K562 (cell line): ENCODE measurements at regions not wholly inside any gene's neighbourhood (a gene's known extent, or its start where the extent isn't known, plus 50 kb on each side); places are given as distances from the start of the nearest gene placed in this dataset.

Experiments used
- ATAC-seq: fragments of 200-7000 bp; cut with Tn5 transposase; 3 replicates; pipeline ENCODE4 v1.9.1; 2020; ENCODE audit warnings: moderate library complexity
- BruUV-seq: library from RNA; stranded (reverse); fragments of 400-500 nt; replicated peaks from 2 replicates; lab custom pipeline; 2021; lab: Mats Ljungman, UMichigan
- CTCF ChIA-PET: fragments of 300-600 bp; formaldehyde crosslinking; extraction: SDS; loops from one replicate; lab custom pipeline; 2021; ENCODE audit warnings: low intra/inter-chr PET ratio; lab: Yijun Ruan, JAX
- POLR2A ChIA-PET: fragments of 300-600, 350-650 bp; sonication (Branson Sonifier 250); formaldehyde crosslinking; extraction: SDS; loops from one replicate; lab custom pipeline; 2021; ENCODE audit warnings: antibody characterized with exemption, inconsistent platforms; lab: Yijun Ruan, JAX
- DNase-seq, 4 experiments: peaks; one replicate each; pipeline versions ENCODE4 v3.0.0 to v3.0.0-alpha.2; 2011 to 2018; ENCODE audit warnings: low spot score in 3 of 4, mixed read lengths in 3 of 4; ENCODE audit errors: extremely low read depth in 1 of 4
- FAIRE-seq: peaks from 2 replicates; lab custom pipeline; 2011; peaks lifted over from hg19 to GRCh38; lab: Jason Lieb, UNC
- H2AFZ ChIP-seq: 2 replicates; pipeline ENCODE4 v1.6.0; 2011; ENCODE audit warnings: low read depth, low read length, control low read depth, inconsistent platforms
- H3K27ac ChIP-seq: fragments of 200-600 bp; 3 replicates; pipeline ENCODE4 v1.8.0; 2011; ENCODE audit warnings: low read depth, mild to moderate bottlenecking, control low read depth, inconsistent platforms, low read length, moderate library complexity, mixed read lengths; ENCODE audit errors: extremely low read depth
- H3K27me3 ChIP-seq, 2 experiments: fragments of 300-600 bp in 1 of 2; 2 replicates in 1 of 2; 3 replicates in 1 of 2; pipeline versions ENCODE4 v1.6.0 to v1.8.0; 2011; ENCODE audit warnings: inconsistent platforms in 2 of 2, low read length in 2 of 2, mild to moderate bottlenecking in 1 of 2, mixed read lengths in 1 of 2, moderate library complexity in 1 of 2; ENCODE audit not compliant: control insufficient read depth in 2 of 2, insufficient read depth in 2 of 2
- H3K36me3 ChIP-seq: fragments of 300-600 bp; 3 replicates; pipeline ENCODE4 v1.8.0; 2011; ENCODE audit warnings: mild to moderate bottlenecking, low read length, inconsistent platforms; ENCODE audit not compliant: control insufficient read depth, insufficient read depth
- H3K4me1 ChIP-seq, 2 experiments: fragments of 200-600 bp in 1 of 2; replicated peaks in 1 of 2; 2 replicates in 1 of 2; 3 replicates in 1 of 2; pipeline versions ENCODE4 v1.5.1 to v1.8.0; 2011; ENCODE audit warnings: inconsistent platforms in 2 of 2, low read length in 2 of 2, mild to moderate bottlenecking in 1 of 2, mixed read lengths in 1 of 2, moderate library complexity in 1 of 2; ENCODE audit not compliant: control insufficient read depth in 2 of 2, insufficient read depth in 2 of 2
- H3K4me2 ChIP-seq: 2 replicates; pipeline ENCODE4 v1.6.1; 2011; ENCODE audit warnings: low read length, control low read depth, inconsistent platforms, mixed read lengths; ENCODE audit not compliant: insufficient read depth
- H3K4me3 ChIP-seq: fragments of 200-600 bp; sonication (generic), shearing (Covaris generic); 2 replicates; pipeline ENCODE4 v1.5.1; 2016; ENCODE audit warnings: control low read depth, inconsistent platforms
- H3K79me2 ChIP-seq: fragments of 200-600 bp; 3 replicates; pipeline ENCODE4 v1.8.0; 2011; ENCODE audit warnings: low read length, inconsistent platforms; ENCODE audit not compliant: control insufficient read depth, insufficient read depth
- H3K9ac ChIP-seq, 2 experiments: 2 replicates each; pipeline versions ENCODE4 v1.6.0 to v1.6.1; 2011; ENCODE audit warnings: low read depth in 2 of 2, low read length in 2 of 2, control low read depth in 1 of 2, inconsistent platforms in 1 of 2, mild to moderate bottlenecking in 1 of 2, mixed read lengths in 1 of 2; ENCODE audit not compliant: insufficient read depth in 1 of 2
- H3K9me1 ChIP-seq: one replicate; pipeline ENCODE4 v1.6.0; 2011; ENCODE audit warnings: inconsistent platforms, mild to moderate bottlenecking, low read length, moderate library complexity; ENCODE audit not compliant: control insufficient read depth, insufficient read depth
- H3K9me3 ChIP-seq: replicated peaks from 2 replicates; pipeline ENCODE4 v1.5.1; 2011; ENCODE audit warnings: low read depth, low read length, inconsistent platforms; ENCODE audit not compliant: control insufficient read depth, insufficient read depth
- H4K20me1 ChIP-seq: replicated peaks from 2 replicates; pipeline ENCODE4 v1.6.1; 2011; ENCODE audit warnings: low read length, inconsistent platforms, mixed read lengths; ENCODE audit not compliant: control insufficient read depth, insufficient read depth
- CBX2 ChIP-seq: fragments of 200-600 bp; sonication (generic); IDR thresholded peaks from one replicate; pipeline ENCODE4 v1.6.1; 2012; ENCODE audit warnings: mild to moderate bottlenecking, low read length, inconsistent platforms; ENCODE audit not compliant: insufficient read depth, poor library complexity, severe bottlenecking
- EP400 ChIP-seq: fragments of 450-650 bp; IDR thresholded peaks from 2 replicates; pipeline ENCODE4 v1.6.1; 2017; ENCODE audit warnings: antibody characterized with exemption, mild to moderate bottlenecking, moderate library complexity
- FOXM1 ChIP-seq, 2 experiments: fragments of 450-650 bp in 1 of 2; sonication (generic) in 1 of 2; formaldehyde crosslinking in 1 of 2; IDR thresholded peaks; 2 replicates each; pipeline versions ENCODE4 v1.6.1 to v1.9.0; 2017 to 2022; ENCODE audit warnings: low read depth in 2 of 2, mild to moderate bottlenecking in 2 of 2, missing genetic modification reagents in 1 of 2, moderate library complexity in 1 of 2
- GABPB2 ChIP-seq: fragments of 250-450 bp; sonication (Bioruptor Pico); conservative IDR thresholded peaks from 2 replicates; pipeline ENCODE4 v1.5.1; 2021; ENCODE audit warnings: mild to moderate bottlenecking
- HMG20B ChIP-seq: fragments of 250-450 bp; sonication (Bioruptor Pico); IDR thresholded peaks from 2 replicates; pipeline ENCODE4 v1.5.0; 2021; ENCODE audit warnings: mild to moderate bottlenecking
- KLF13 ChIP-seq: fragments of 450-650 bp; IDR thresholded peaks from 2 replicates; pipeline ENCODE4 v1.6.1; 2016; ENCODE audit warnings: missing genetic modification characterization, low read depth, mild to moderate bottlenecking, missing compliant biosample characterization, moderate library complexity, borderline replicate concordance
- MEF2D ChIP-seq: conservative IDR thresholded peaks from 2 replicates; pipeline ENCODE4 v1.6.1; 2016; ENCODE audit warnings: low read depth, missing genetic modification characterization, missing compliant biosample characterization
- NFXL1 ChIP-seq: fragments of 450-650 bp; formaldehyde crosslinking; IDR thresholded peaks from 2 replicates; pipeline ENCODE4 v1.4.0; 2021; ENCODE audit warnings: mild to moderate bottlenecking
- PBX2 ChIP-seq, 2 experiments: IDR thresholded peaks in 1 of 2; conservative IDR thresholded peaks in 1 of 2; 2 replicates each; pipeline ENCODE4 v1.6.1; 2016; ENCODE audit warnings: low read depth in 2 of 2, mild to moderate bottlenecking in 1 of 2, missing compliant biosample characterization in 1 of 2, missing genetic modification characterization in 1 of 2, moderate library complexity in 1 of 2
- POU5F1 ChIP-seq: fragments of 150-350 bp; IDR thresholded peaks from 2 replicates; pipeline ENCODE4 v1.6.1; 2014; ENCODE audit warnings: borderline replicate concordance, low read length, low read depth, mild to moderate bottlenecking; ENCODE audit not compliant: partially characterized antibody
- SAP30 ChIP-seq: fragments of 200-600 bp; sonication (generic); IDR thresholded peaks from 2 replicates; pipeline ENCODE4 v1.6.1; 2012; ENCODE audit warnings: borderline replicate concordance, low read depth, mild to moderate bottlenecking, moderate library complexity, low read length, control low read depth, inconsistent platforms; ENCODE audit not compliant: insufficient read depth, poor library complexity, severe bottlenecking
- SIX5 ChIP-seq, 2 experiments: IDR thresholded peaks; 2 replicates each; pipeline ENCODE4 v1.6.1; 2011; ENCODE audit warnings: low read length in 2 of 2, borderline replicate concordance in 1 of 2, low read depth in 1 of 2, mild to moderate bottlenecking in 1 of 2, moderate library complexity in 1 of 2; ENCODE audit not compliant: insufficient read depth in 1 of 2
- TSC22D4 ChIP-seq: fragments of 450-650 bp; IDR thresholded peaks from 2 replicates; pipeline ENCODE4 v1.6.1; 2016; ENCODE audit warnings: missing genetic modification characterization, missing biosample characterization, control low read depth
- XRCC3 ChIP-seq: fragments of 450-650 bp; IDR thresholded peaks from 2 replicates; pipeline ENCODE4 v1.6.1; 2017; ENCODE audit warnings: mild to moderate bottlenecking, moderate library complexity
- ZBTB17 ChIP-seq: fragments of 450-650 bp; formaldehyde crosslinking; IDR thresholded peaks from 2 replicates; pipeline ENCODE4 v1.4.0; 2020; ENCODE audit warnings: mild to moderate bottlenecking
- ZNF696 ChIP-seq: fragments of 250-450 bp; sonication (Bioruptor Pico); conservative IDR thresholded peaks from 2 replicates; pipeline ENCODE4 v1.4.0; 2020; ENCODE audit warnings: mild to moderate bottlenecking, moderate library complexity
- WGBS: fragments of 100-300 bp; shearing (Covaris generic); methylation state at CpG from one replicate; pipeline ENCODE4 v1.1.6; 2016; ENCODE audit warnings: low coverage, mixed read lengths; ENCODE audit not compliant: insufficient coverage; ENCODE audit errors: missing lambda C conversion rate; 5-methylcytosine and 5-hydroxymethylcytosine counted together
- in situ Hi-C: fragments of 300-500 bp; cut with MboI; formaldehyde crosslinking; loops from 4 replicates; pipeline ENCODE4 v1.15.0; 2018; ENCODE audit warnings: inconsistent platforms, mixed read lengths
- intact Hi-C: fragments of 100-400 bp; cut with micrococcal nuclease; formaldehyde crosslinking; loops from 2 replicates; pipeline ENCODE4 v1.14.2; 2022
- TF ChIP-seq, protein P1 (sequence below): fragments of 450-650 bp; IDR thresholded peaks from 2 replicates; pipeline ENCODE4 v1.6.1; 2017; ENCODE audit warnings: antibody characterized with exemption

- no peak for TF ChIP-seq XRCC3
- no peak for TF ChIP-seq SIX5 (IDR thresholded peaks at IDR 0.05; ENCODE audit: borderline replicate concordance in 1 of 2, insufficient read depth in 1 of 2, low read depth in 1 of 2, low read length in 2 of 2)
- no peak for TF ChIP-seq MEF2D (tag)
- no peak for TF ChIP-seq TSC22D4 (tag)
- TF ChIP-seq ZNF696 (CRISPR knock-in tag): no peak
- no peak for TF ChIP-seq ZBTB17 (CRISPR knock-in tag)
- no peak for TF ChIP-seq FOXM1 (IDR thresholded peaks at IDR 0.05; ENCODE audit: low read depth)
- no peak for TF ChIP-seq FOXM1 (CRISPR knock-in tag; IDR thresholded peaks at IDR 0.05; ENCODE audit: low read depth)
- TF ChIP-seq CBX2: no peak
- no peak for TF ChIP-seq HMG20B (CRISPR knock-in tag)
- TF ChIP-seq KLF13 (tag): no peak
- TF ChIP-seq, all 486 proteins: peak for 0
Observed at GRCh38 chr5:126067404-126067803, 355.8 kb upstream of the GRAMD2B start (continued).

GRCh38 chr5:126069329-126069728, 353.9 kb upstream of the GRAMD2B start:
- POLR2A ChIA-PET: no interaction called here
- 0% methylated on average over 3 of the region's 3 CpGs for WGBS
- Histone ChIP-seq H3K9ac (no peak overlapping the region), H3K79me2 (no peaks in the 10 kb centered on the region), H3K9me1 (no peaks in the 10 kb centered on the region), H3K27me3 (no peaks in the 10 kb centered on the region), H2AFZ (no peak overlapping the region), H4K20me1 (no peaks in the 10 kb centered on the region), H3K4me2 (no peak overlapping the region), H3K36me3 (no peaks in the 10 kb centered on the region), H3K9me3 (0 out of 2 replicates have a peak, but pooled peaks cover 2% of the 10 kb centered on the region), H3K4me3 (no peak overlapping the region), H3K4me1 (no peaks in the 10 kb centered on the region), H3K27ac (no peak overlapping the region)
- intact Hi-C loops: no loop called here
- ATAC-seq (no peak), DNase-seq (no peak), FAIRE-seq (no peak)
- CTCF ChIA-PET: no interaction called here
- in situ Hi-C loops: no loop called here
- no TSS peak for BruUV-seq
- TF ChIP-seq GABPB2 (no peak), EP400 (no peak), SAP30 (no peak), PBX2 (CRISPR knock-in tag; IDR thresholded peaks at IDR 0.05; ENCODE audit: low read depth) (no peak), PBX2 (tag; conservative IDR thresholded peaks at IDR 0.05; ENCODE audit: low read depth) (no peak), POU5F1 (no peak), NFXL1 (CRISPR knock-in tag) (no peak)
- TF ChIP-seq, protein P1, sequence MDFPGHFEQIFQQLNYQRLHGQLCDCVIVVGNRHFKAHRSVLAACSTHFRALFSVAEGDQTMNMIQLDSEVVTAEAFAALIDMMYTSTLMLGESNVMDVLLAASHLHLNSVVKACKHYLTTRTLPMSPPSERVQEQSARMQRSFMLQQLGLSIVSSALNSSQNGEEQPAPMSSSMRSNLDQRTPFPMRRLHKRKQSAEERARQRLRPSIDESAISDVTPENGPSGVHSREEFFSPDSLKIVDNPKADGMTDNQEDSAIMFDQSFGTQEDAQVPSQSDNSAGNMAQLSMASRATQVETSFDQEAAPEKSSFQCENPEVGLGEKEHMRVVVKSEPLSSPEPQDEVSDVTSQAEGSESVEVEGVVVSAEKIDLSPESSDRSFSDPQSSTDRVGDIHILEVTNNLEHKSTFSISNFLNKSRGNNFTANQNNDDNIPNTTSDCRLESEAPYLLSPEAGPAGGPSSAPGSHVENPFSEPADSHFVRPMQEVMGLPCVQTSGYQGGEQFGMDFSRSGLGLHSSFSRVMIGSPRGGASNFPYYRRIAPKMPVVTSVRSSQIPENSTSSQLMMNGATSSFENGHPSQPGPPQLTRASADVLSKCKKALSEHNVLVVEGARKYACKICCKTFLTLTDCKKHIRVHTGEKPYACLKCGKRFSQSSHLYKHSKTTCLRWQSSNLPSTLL: no peak
